ENCODE measurements at regions not wholly inside any gene's neighbourhood (a gene's known extent, or its start where the extent isn't known, plus 50 kb on each side); places are given as distances from the start of the nearest gene placed in this dataset.

- TF ChIP-seq EZH2 (IDR thresholded peaks at IDR 0.05; ENCODE audit: borderline replicate concordance, insufficient read depth, low read depth, low read length, poor library complexity, severe bottlenecking) (no peak), CTCF (IDR thresholded peaks at IDR 0.05) (no peak)
These were observed 1944.6 kb upstream of the WWC1 start for GRCh38 chr5:166346726-166347374.
